Effector memory CD8-positive, alpha-beta T cell (primary cell): ENCODE measurements at regions not wholly inside any gene's neighbourhood (a gene's known extent, or its start where the extent isn't known, plus 50 kb on each side); places are given as distances from the start of the nearest gene placed in this dataset.

Experiments used
- ATAC-seq: fragments of 150-1000 bp; cut with Tn5 transposase; replicated peaks from 2 replicates; pipeline ENCODE4 v1.10.0; 2021; ENCODE audit warnings: mild to moderate bottlenecking, moderate library complexity
- DNase-seq, 3 experiments: peaks; one replicate each; pipeline ENCODE4 v3.0.0; 2021
- H3K27ac Mint-ChIP-seq, 2 donors: one replicate each; pipeline ENCODE4 v1.8.0; 2022; ENCODE audit warnings: mild to moderate bottlenecking in 2 of 2, mixed read lengths in 2 of 2, moderate library complexity in 2 of 2
- H3K27me3 Mint-ChIP-seq, 2 donors: one replicate each; pipeline ENCODE4 v1.8.0; 2022; ENCODE audit warnings: mixed read lengths in 2 of 2
- H3K36me3 Mint-ChIP-seq: one replicate; pipeline ENCODE4 v1.8.0; 2022; ENCODE audit warnings: mild to moderate bottlenecking, moderate library complexity, mixed read lengths; ENCODE audit not compliant: insufficient read depth
- H3K4me1 Mint-ChIP-seq, 2 donors: one replicate each; pipeline ENCODE4 v1.8.0; 2022; ENCODE audit warnings: low read depth in 2 of 2, mixed read lengths in 2 of 2
- H3K4me3 Mint-ChIP-seq, 2 donors: one replicate each; pipeline ENCODE4 v1.8.0; 2022; ENCODE audit warnings: mild to moderate bottlenecking in 2 of 2, mixed read lengths in 2 of 2, moderate library complexity in 2 of 2
- H3K9me3 Mint-ChIP-seq, 2 donors: one replicate each; pipeline ENCODE4 v1.8.0; 2022; ENCODE audit warnings: mixed read lengths in 2 of 2

DNA sequence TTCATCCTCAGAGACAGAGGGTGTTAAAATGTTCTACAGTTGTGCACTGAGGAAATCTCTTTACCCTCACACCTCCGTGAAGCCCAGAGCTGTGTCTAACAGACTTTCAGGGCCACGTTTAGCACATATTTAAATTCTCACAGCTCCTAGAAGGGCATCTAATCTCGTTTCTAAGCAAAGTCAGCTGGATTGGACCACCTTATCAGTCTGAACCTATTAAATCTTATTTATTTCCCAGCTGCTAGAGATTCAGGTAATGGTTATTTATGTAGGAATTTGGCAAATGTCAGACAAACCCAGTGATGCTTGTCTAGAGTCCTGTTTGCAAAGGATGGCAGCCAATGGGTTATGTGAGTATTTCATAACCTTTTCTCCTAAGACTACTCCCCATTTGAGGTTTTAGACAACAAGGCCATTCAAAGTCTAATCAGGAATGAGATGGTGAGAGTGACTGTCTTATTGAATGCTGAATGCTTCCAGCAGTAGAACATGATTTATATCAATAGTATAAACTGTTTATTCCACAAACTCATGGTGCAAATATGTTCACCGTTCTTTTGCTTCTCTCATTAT, 54.8 kb upstream of the EXOC4 start:
- H3K9me3 Mint-ChIP-seq = no peaks in the 10 kb centered on the region

DNA sequence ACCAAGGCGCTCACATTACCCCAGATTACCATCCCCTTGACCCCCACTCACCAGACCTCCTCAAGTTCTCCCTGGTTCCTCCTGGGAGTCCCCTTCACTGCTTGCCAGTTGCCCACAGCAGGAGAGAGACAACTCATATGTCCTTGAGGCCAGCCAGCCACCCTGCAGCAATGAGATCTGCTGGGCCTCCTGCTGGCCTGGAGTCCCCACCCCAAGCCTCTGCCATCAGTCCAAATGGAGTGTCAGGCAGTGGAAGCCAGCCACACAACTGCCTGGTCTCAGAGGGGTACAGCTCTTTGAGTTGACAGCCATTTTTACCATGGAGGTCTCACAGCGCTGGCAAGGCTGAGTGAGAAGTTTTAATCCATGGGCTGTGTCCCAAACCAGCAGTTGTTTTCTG, 53.0 kb upstream of the EXOC4 start:
- Mint-ChIP-seq H3K27ac (no peak overlapping the region), H3K4me1 (peaks cover 0 to 1% of the 10 kb centered on the region in 2 donors), H3K9me3 (no peaks in the 10 kb centered on the region), H3K36me3 (no peaks in the 10 kb centered on the region), H3K4me3 (no peak overlapping the region), H3K27me3 (peaks cover 30 to 34% of the 10 kb centered on the region in 2 donors)
- DNase-seq = no peak
- ATAC-seq = no peak

More for the DNA sequence above, 54.8 kb upstream of the EXOC4 start:
- Mint-ChIP-seq H3K4me1 (peaks cover 0 to 1% of the 10 kb centered on the region in 2 donors), H3K27me3 (peaks cover 36 to 41% of the 10 kb centered on the region in 2 donors), H3K4me3 (no peak overlapping the region), H3K36me3 (no peaks in the 10 kb centered on the region), H3K27ac (no peak overlapping the region)
- DNase-seq (no peak), ATAC-seq (no peak)

DNA sequence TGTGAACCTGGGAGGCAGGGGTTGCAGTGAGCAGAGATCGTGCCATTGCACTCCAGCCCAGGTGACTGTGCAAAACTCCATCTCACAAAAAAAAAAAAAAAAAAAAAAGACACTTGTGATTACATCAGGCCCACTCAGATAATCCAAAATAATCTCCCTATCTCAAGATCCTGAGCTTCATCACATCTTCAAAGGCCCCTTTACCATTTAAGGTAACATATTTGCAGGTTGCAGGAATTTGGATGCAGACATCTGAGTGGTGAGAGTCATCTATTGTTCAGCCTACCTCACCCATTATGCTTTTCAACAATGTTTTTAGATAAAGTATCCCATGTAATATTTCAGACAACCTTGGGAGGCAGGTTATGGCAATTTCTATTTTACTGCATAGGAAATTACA, 51.4 kb upstream of the EXOC4 start:
- DNase-seq = no peak
- Mint-ChIP-seq H3K27ac (no peak overlapping the region), H3K27me3 (peaks cover 26 to 39% of the 10 kb centered on the region in 2 donors), H3K4me3 (no peak overlapping the region), H3K9me3 (no peaks in the 10 kb centered on the region), H3K36me3 (no peaks in the 10 kb centered on the region), H3K4me1 (peaks cover 0 to 1% of the 10 kb centered on the region in 2 donors)
- ATAC-seq = no peak

DNA sequence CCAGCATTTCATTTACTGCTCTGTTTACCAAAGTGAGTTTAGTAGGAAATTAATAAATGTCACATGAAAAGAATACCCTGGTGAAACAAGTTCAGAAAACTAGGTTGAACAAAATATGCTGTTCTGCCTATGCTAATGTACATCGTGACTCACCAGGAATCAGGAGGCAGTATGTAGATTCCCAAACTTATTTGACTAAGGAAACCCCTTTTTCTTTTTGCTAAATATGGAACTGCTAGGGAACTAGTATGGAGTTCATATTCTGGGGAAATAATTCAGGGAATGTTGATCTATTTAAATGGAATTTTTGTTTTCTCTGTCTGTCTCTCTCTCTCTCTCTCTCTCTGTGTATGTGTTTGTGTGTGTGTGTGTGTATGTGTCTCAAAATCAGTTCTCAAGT, 49.9 kb upstream of the EXOC4 start:
- Mint-ChIP-seq H3K27me3 (peaks cover 25 to 34% of the 10 kb centered on the region in 2 donors), H3K4me1 (peaks cover 0 to 1% of the 10 kb centered on the region in 2 donors), H3K4me3 (no peak overlapping the region), H3K27ac (no peak overlapping the region), H3K9me3 (no peaks in the 10 kb centered on the region), H3K36me3 (peaks cover 3% of the 10 kb centered on the region)
- DNase-seq = no peak
- ATAC-seq = no peak
